Transverse colon (tissue), 4 donors: ENCODE measurements at regions not wholly inside any gene's neighbourhood (a gene's known extent, or its start where the extent isn't known, plus 50 kb on each side); places are given as distances from the start of the nearest gene placed in this dataset.

Experiments used
- EP300 ChIP-seq: sonication (generic); formaldehyde crosslinking; IDR thresholded peaks from one replicate; pipeline ENCODE4 v1.6.1; 2017; ENCODE audit warnings: antibody characterized with exemption, low read depth
- POLR2A ChIP-seq: fragments of 450-650 bp; IDR thresholded peaks from one replicate; pipeline ENCODE4 v1.6.1; 2016; ENCODE audit warnings: antibody characterized with exemption, mild to moderate bottlenecking, moderate library complexity
- POLR2AphosphoS5 ChIP-seq, 3 donors: sonication (generic); formaldehyde crosslinking; IDR thresholded peaks; one replicate each; pipeline ENCODE4 v1.6.1; 2016; ENCODE audit warnings: antibody characterized with exemption in 3 of 3
- TF ChIP-seq, protein P1 (sequence below), 5 experiments: fragments of 200-600 bp in 3 of 5; fragments of 450-650 bp in 2 of 5; sonication (generic) in 3 of 5; IDR thresholded peaks; 1 replicate in 2 of 5; 2 replicates in 3 of 5; pipeline ENCODE4 v1.5.1; 2016 to 2017; ENCODE audit warnings: antibody characterized with exemption in 5 of 5, inconsistent platforms in 3 of 5, mild to moderate bottlenecking in 2 of 5, moderate library complexity in 1 of 5

DNA sequence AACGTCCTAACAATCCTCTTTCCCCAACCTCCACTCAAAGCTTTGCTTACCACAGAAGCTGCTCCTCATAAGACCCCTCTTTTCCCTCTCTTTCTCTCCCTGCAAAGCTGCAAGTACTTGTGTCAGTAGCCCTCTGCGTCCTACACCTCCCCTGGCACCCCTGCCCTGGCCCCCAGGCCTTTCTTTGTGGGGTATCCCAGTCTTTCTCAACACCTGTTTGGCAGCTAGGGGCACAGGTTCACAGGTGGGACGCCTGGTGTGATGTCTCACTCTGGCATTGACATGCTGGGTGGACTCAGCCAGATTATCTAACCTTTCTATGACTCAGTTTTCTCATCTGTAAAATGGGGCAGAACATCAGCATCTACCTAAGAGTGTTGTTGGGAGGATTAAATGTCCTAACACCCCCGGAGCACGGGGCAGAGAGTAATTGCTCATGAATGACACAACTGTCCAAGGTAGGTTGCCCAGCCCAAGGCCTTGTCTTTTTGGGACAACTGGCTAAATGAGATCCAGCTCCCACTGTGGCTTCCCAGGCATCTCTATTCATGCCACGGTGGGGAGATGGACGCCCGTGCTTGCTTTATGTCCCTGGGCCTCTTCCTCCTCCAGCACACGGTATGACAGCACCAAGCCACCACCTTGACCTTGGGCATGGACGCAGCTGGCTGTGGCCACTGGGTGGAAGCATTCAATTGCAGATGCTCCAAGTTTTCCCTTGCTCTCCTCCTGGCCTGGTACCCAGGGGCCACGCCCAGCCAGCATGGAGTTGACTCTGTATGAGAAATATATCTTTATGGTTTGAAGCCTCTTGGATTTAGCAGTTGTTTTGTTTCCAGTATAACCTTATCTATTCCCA is 190.4 kb downstream of the RGS3 start:
- TF ChIP-seq, protein P1, sequence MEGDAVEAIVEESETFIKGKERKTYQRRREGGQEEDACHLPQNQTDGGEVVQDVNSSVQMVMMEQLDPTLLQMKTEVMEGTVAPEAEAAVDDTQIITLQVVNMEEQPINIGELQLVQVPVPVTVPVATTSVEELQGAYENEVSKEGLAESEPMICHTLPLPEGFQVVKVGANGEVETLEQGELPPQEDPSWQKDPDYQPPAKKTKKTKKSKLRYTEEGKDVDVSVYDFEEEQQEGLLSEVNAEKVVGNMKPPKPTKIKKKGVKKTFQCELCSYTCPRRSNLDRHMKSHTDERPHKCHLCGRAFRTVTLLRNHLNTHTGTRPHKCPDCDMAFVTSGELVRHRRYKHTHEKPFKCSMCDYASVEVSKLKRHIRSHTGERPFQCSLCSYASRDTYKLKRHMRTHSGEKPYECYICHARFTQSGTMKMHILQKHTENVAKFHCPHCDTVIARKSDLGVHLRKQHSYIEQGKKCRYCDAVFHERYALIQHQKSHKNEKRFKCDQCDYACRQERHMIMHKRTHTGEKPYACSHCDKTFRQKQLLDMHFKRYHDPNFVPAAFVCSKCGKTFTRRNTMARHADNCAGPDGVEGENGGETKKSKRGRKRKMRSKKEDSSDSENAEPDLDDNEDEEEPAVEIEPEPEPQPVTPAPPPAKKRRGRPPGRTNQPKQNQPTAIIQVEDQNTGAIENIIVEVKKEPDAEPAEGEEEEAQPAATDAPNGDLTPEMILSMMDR (IDR thresholded peaks at IDR 0.05), result no peak
- TF ChIP-seq EP300 (no peak), POLR2A (no peak), POLR2AphosphoS5 (IDR thresholded peaks at IDR 0.05) (no peak)
